Fibroblast of lung (primary cell): ENCODE measurements at regions not wholly inside any gene's neighbourhood (a gene's known extent, or its start where the extent isn't known, plus 50 kb on each side); places are given as distances from the start of the nearest gene placed in this dataset.

Source experiments
- CTCF ChIP-seq, 2 donors: IDR thresholded peaks in 1 of 2; conservative IDR thresholded peaks in 1 of 2; 1 replicate in 1 of 2; 2 replicates in 1 of 2; pipeline ENCODE4 v1.5.1; 2011 to 2012; ENCODE audit warnings: low read length in 2 of 2, control low read depth in 1 of 2, inconsistent platforms in 1 of 2, low read depth in 1 of 2, mild to moderate bottlenecking in 1 of 2
- EZH2 ChIP-seq: IDR thresholded peaks from 2 replicates; pipeline ENCODE4 v1.5.1; 2012; ENCODE audit warnings: low read length, control low read depth, mild to moderate bottlenecking; ENCODE audit errors: missing control alignments

DNA sequence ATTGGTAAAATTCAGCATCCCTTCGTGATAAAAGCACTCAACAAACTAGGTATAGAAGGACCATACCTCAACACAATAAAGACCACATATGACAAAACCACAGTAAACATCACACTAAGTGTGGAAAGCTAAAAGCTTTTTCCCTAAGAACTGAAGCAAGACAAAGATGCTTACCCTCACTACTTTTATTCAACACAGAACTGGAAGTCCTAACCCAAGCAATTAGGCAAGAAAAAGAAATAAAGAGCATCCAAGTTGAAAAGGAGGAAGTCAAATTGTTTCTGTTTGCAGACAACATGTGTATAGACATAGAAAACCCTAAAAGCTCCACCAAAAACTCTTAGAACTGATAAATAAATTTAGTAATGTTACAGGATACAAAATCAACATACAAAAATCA, 271.7 kb downstream of the RBM43 start:
- TF ChIP-seq EZH2 (no peak), CTCF (conservative IDR thresholded peaks at IDR 0.05 in 1 of 2, IDR thresholded peaks at IDR 0.05 in 1 of 2; ENCODE audit: low read depth in 1 of 2, low read length in 2 of 2) (no peak)
